ENCODE measurements at regions not wholly inside any gene's neighbourhood (a gene's known extent, or its start where the extent isn't known, plus 50 kb on each side); places are given as distances from the start of the nearest gene placed in this dataset.
"Not testable (repeated sequence)": the region's sequence is repeated elsewhere in the genome, so short reads cannot be mapped to it uniquely, and the experiment has no call there.

- DNase-seq (ENCODE audit: low spot score); FAIRE-seq: not testable (repeated sequence)
Measured at GRCh38 chr2:158866082-158866481, 71.0 kb downstream of the DAPL1 start.

DNA sequence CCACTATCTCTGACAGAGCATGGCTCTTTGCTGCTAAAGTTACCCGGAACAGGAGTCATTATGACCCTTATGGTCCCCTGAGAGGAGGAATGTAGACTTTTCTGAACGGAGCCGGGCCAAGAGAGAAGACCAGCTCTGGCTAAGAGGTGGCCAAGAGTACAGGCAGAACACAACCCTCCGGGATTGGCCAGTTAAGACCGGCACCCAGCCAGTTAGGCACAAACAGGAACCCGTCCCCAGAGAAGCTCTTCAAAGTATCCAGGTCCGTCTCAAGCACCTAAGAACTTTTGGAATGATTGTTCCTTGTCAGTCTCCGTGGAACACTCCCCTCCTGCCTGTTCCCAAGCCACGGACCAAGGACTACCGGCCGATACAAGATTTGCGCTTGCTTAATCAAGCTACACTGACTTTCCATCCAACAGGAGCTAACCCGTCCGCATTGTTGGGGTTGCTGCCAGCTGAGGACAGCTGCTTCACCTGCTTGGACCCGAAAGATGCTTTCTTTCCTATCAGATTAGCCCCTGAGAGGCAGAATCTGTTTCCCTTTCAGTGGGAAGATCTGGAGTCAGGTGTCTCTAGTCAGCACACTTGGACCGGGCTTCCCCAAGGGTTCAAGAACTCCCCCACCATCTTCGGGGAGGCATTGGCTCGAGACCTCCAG lies 72.5 kb downstream of the DAPL1 start:
- not testable (repeated sequence) for DNase-seq (ENCODE audit: low spot score)

DNA sequence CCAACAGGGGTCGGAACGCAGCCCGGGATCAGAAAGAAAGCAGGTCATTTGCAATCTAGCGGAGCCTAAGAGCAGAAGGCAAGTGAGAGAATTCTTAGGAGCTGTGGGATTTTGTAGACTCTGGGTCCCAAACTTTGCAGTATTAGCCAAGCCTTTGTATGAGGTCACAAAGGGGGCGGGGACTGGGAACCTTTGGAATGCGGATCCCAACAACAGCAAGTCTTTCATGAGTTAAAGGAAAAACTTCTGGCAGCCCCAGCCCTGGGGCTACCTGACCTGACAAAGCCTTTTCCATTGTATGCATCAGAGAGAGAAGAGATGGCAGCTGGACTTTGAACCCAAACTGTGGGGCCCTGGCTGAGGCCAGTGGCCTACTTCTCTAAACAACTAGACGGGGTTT lies 73.3 kb downstream of the DAPL1 start:
- not testable (repeated sequence) for DNase-seq (ENCODE audit: low spot score); FAIRE-seq

More for the DNA sequence above, 72.5 kb downstream of the DAPL1 start:
- not testable (repeated sequence) for FAIRE-seq

DNA sequence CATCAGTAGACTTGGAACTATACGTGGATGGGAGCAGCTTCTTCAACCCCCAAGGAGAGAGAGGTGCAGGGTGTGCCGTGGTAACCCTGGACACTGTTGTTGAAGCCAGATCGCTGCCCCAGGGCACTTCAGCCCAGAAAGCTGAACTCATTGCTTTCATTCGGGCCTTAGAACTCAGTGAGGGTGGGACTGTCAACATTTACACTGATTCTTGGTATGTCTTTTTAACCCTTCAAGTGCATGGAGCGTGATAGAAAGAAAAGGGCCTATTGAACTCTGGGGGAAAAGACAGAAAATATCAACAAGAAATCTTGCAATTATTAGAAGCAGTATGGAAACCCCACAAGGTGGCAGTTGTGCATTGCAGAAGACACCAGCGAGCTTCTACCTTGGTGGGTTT lies 74.0 kb downstream of the DAPL1 start:
- DNase-seq (ENCODE audit: low spot score); FAIRE-seq: not testable (repeated sequence)

DNA sequence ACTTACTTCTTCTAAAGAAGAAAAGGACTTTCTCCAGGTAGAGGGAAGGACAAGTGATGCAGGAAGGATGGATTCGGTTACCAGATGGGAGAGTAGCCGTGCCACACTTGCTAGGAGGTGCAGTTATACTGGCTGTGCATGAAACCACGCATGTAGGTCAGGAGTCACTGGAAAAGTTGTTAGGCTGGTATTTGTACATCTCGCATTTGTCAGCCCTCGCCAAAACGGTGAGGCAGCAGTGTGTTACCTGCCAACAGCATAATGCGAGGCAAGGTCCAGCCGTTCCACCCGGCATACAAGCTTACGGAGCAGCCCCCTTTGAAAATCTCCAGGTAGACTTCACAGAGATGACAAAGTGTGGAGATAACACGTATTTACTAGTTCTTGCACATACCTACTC lies 74.5 kb downstream of the DAPL1 start:
- FAIRE-seq, result not testable (repeated sequence)

GRCh38 chr2:158878003-158878402 lies 82.9 kb downstream of the DAPL1 start:
- FAIRE-seq, result no peak

More for the DNA sequence above, 74.5 kb downstream of the DAPL1 start:
- not testable (repeated sequence) for DNase-seq (ENCODE audit: low spot score)

DNA sequence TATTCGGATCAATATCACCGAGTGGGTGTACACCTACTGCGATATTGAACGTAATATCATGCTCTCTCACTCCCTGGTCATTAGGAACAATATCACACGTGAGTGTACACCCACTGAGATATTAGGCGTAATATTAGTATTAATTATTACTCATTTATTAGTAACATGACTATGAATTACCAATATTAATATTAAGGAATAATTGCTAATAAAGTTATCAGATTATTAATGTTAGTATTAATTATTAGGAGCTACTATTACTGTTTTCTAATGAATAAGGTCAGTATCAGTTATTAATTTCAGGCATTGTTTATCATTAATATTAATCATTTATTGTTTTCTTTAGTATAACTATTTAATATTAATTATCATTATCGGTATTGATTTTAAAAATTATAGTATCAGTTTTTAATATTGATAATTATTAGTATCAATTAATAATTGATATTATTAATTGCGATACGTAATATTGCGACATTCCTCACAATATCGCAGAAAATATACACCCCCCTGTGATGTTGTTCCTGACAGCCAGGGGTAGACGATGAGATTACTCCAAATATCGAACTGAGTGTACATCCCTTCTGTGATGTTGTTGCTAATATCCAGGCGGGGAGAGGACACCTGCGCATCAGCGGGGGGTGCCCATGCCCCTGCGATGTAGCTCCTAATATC lies 84.2 kb downstream of the DAPL1 start:
- no peak for DNase-seq (ENCODE audit: low spot score)
- FAIRE-seq, result no peak

More at GRCh38 chr2:158878003-158878402, 82.9 kb downstream of the DAPL1 start:
- DNase-seq (ENCODE audit: low spot score), result no peak

DNA sequence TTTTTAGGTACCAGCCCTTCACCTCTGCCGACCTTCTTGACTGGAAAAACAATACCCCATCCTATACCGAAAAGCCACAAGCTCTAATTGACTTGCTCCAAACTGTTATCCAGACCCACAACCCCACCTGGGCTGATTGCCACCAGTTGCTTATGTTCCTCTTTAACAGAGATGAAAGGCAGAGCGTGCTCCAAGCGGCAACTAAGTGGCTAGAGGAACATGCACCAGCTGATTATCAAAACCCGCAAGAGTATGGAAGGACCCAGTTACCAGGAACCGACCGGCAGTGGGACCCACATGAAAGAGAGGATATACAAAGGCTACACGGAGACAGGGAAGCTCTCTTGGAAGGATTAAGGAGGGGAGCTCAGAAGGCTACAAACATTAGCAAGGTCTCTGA lies 86.1 kb upstream of the TANC1 start:
- no peak for FAIRE-seq
- DNase-seq (ENCODE audit: low spot score), result no peak

GRCh38 chr2:158884552-158884951 lies 83.9 kb upstream of the TANC1 start:
- not testable (repeated sequence) for FAIRE-seq; DNase-seq (ENCODE audit: low spot score)

DNA sequence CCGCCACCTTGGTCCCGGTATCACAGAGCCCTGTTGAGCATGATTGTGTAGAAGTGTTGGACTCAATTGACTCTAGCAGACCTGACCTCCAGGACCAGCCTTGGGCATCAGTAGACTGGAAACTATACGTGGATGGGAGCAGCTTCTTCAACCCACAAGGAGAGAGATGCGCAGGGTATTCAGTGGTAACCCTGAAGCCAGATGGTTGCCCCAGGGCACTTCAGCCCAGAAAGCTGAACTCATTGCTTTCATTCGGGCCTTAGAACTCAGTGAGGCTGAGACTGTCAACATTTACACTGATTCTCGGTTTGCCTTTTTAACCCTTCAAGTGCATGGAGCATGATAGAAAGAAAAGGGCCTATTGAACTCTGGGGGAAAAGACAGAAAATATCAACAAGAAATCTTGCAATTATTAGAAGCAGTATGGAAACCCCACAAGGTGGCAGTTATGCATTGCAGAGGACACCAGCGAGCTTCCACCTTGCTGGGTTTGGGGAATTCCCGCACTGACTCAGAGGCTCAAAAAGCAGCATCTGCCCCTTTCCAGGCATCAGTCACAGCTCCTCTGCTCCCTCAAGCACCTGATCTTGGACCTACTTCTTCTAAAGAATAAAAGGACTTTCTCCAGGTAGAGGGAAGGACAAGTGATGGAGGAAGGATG lies 83.3 kb upstream of the TANC1 start:
- not testable (repeated sequence) for FAIRE-seq; DNase-seq (ENCODE audit: low spot score)

DNA sequence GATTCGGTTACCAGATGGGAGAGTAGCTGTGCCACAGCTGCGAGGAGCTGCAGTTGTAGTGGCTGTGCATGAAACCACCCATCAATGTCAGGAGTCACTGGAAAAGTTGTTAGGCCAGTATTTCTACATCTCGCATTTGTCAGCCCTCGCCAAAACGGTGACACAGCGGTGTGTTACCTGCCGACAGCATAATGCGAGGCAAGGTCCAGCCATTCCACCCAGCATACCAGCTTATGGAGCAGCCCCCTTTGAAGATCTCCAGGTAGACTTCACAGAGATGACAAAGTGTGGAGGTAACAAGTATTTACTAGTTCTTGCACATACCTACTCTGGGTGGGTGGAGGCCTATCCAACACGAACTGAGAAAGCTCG lies 82.8 kb upstream of the TANC1 start:
- DNase-seq (ENCODE audit: low spot score), result not testable (repeated sequence)

DNA sequence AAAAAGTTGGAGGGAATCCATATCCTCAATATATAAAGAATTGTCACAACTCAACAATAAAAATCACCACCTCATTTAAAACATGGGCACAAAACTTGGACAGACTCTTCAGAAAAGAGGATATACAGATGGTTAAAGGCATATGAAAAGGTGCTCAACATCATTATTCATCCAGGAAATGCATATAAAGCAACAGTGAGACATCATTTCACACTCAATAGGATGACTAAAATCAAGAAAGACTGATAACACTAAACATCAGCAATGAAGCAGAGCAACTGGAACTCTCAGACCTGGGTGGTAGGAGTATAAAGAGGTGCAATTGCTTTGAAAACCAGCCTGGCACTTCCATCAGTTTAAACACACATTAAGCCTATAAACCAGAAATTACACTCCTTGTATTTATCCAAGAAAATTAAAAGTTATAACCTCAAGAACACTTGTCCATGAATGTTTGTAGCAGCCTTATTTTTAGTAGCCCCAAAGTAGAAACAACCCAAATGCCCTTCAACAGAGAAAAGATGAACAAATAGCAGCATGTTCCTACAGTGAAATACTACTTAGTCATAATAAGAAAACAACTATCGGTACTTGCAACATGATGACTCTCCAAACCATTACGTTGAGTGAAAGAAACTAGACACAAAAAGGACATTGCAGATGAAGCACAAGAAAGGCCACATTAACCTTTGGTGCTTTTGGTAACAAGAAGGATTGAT lies 79.1 kb upstream of the TANC1 start:
- FAIRE-seq (no peak), DNase-seq (ENCODE audit: low spot score) (no peak)

More for the DNA sequence above, 82.8 kb upstream of the TANC1 start:
- not testable (repeated sequence) for FAIRE-seq

DNA sequence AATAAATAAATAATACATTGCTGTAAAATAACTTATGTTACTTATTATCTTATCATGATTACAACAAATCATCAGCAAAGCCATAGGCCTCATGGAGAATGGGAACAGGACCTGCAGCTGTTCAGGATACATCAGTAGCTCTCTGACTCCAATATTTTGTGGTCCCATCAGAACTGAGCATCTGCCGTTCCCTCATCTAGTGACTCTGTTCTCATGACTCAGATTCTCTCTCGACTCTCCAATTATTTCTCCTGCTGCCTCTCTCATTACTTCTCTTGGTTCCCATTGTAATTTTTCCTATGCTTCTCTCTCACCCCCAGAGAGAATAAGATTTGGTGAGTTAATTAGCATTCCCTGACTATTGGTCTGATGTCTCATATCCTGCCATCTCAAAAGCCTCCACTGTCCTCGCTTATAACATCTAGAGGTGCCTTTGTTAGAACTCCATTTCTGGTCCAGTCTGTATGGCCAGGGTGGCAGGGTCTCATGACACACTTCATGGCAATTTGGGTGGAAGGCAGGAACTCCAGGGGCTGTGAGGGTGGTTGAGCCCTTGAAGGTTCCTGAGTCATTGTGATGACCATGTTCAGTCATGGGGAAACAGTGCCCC lies 78.0 kb upstream of the TANC1 start:
- DNase-seq (ENCODE audit: low spot score), result peak; percentile 28
- FAIRE-seq, result no peak

GRCh38 chr2:158893026-158893425 lies 75.4 kb upstream of the TANC1 start:
- FAIRE-seq (peak; percentile 13), DNase-seq (ENCODE audit: low spot score) (no peak)

DNA sequence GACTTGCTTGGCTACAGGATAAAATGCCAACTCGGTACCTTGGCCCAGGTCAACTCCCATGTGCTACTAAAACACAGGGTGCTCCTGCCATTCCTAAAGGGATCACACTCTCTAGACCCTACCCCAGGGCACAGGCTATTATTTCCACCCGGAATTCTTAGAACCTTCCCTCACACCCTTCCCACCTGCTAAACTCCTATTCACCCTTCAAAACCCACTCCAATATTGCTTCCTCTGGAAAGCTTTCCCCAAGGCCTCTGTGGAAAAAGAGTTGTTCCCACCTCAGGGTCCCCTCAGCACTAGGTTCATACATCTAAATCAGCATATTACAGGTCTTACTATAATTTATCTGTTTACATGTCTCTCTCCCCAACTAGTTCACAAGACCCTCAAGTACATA lies 75.0 kb upstream of the TANC1 start:
- FAIRE-seq, result no peak

GRCh38 chr2:158894078-158894477 lies 74.4 kb upstream of the TANC1 start:
- no peak for FAIRE-seq
- DNase-seq (ENCODE audit: low spot score), result peak; percentile 68

More for the DNA sequence above, 75.0 kb upstream of the TANC1 start:
- no peak for DNase-seq (ENCODE audit: low spot score)

DNA sequence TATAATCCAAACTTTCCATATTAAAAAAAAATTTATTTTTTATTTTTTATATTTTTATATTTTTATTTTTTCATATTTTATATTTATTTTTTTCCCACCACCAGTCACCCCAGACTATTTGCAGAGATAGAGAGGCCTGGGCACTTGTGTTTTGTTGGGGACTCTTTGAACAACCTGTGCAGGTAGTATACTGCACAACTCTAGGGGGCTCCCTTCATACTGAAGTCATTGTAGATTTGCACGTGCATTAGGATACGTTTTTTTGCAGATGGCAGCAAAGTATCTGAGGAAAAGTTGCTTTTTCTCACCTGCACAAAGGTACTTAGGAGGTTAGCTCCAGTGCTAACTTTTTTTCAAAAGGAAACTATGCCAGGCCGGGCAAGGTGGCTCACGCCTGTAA lies 73.9 kb upstream of the TANC1 start:
- no peak for FAIRE-seq
- DNase-seq (ENCODE audit: low spot score), result no peak

GRCh38 chr2:158900345-158900744 lies 68.1 kb upstream of the TANC1 start:
- FAIRE-seq (no peak), DNase-seq (ENCODE audit: low spot score) (no peak)

- no peak for FAIRE-seq
- no peak for DNase-seq (ENCODE audit: low spot score)
Measured at GRCh38 chr2:158902005-158902398, 66.4 kb upstream of the TANC1 start.

- FAIRE-seq (no peak), DNase-seq (ENCODE audit: low spot score) (no peak)
Measured at GRCh38 chr2:158903711-158904405, 64.6 kb upstream of the TANC1 start.
